H9 (cell line): ENCODE measurements at regions not wholly inside any gene's neighbourhood (a gene's known extent, or its start where the extent isn't known, plus 50 kb on each side); places are given as distances from the start of the nearest gene placed in this dataset.
"Not testable (repeated sequence)": the region's sequence is repeated elsewhere in the genome, so short reads cannot be mapped to it uniquely, and the experiment has no call there.

ENCODE experiments used
- DNase-seq: peaks from one replicate; pipeline ENCODE4 v3.0.0-alpha.2; 2017
- H2AFZ ChIP-seq: one replicate; pipeline ENCODE4 v1.6.1; 2013; ENCODE audit warnings: mild to moderate bottlenecking, low read length, control low read depth, moderate library complexity
- H2AK5ac ChIP-seq: 2 replicates; pipeline ENCODE4 v1.6.1; 2013; ENCODE audit warnings: low read length, control low read depth, mixed read lengths; ENCODE audit not compliant: insufficient read length
- H2BK120ac ChIP-seq: one replicate; pipeline ENCODE4 v1.6.1; 2013; ENCODE audit warnings: low read depth, mild to moderate bottlenecking, low read length, control low read depth, inconsistent platforms; ENCODE audit not compliant: poor library complexity, severe bottlenecking
- H2BK12ac ChIP-seq: 2 replicates; pipeline ENCODE4 v1.6.1; 2013; ENCODE audit warnings: low read length, control low read depth, mixed read lengths, low read depth; ENCODE audit not compliant: insufficient read length
- H2BK15ac ChIP-seq: 2 replicates; pipeline ENCODE4 v1.6.1; 2013; ENCODE audit warnings: low read depth, low read length, control low read depth
- H2BK20ac ChIP-seq: one replicate; pipeline ENCODE4 v1.6.1; 2013; ENCODE audit warnings: low read depth, mild to moderate bottlenecking, low read length, control low read depth, inconsistent platforms; ENCODE audit not compliant: poor library complexity, severe bottlenecking
- H2BK5ac ChIP-seq: 2 replicates; pipeline ENCODE4 v1.6.1; 2013; ENCODE audit warnings: low read length, control low read depth, mixed read lengths; ENCODE audit not compliant: insufficient read length
- H3K14ac ChIP-seq: 2 replicates; pipeline ENCODE4 v1.6.1; 2013; ENCODE audit warnings: low read length, control low read depth; ENCODE audit not compliant: insufficient read depth
- H3K18ac ChIP-seq: 2 replicates; pipeline ENCODE4 v1.6.1; 2013; ENCODE audit warnings: low read depth, mild to moderate bottlenecking, mixed read lengths, low read length, control low read depth; ENCODE audit not compliant: insufficient read length
- H3K23ac ChIP-seq: 2 replicates; pipeline ENCODE4 v1.6.1; 2013; ENCODE audit warnings: low read length, control low read depth, mixed read lengths, low read depth; ENCODE audit not compliant: insufficient read length
- H3K23me2 ChIP-seq: 2 replicates; pipeline ENCODE4 v1.6.1; 2013; ENCODE audit warnings: low read depth, mild to moderate bottlenecking, mixed read lengths, low read length, control low read depth; ENCODE audit not compliant: insufficient read length, poor library complexity, severe bottlenecking
- H3K27ac ChIP-seq: 2 replicates; pipeline ENCODE4 v1.5.1; 2013; ENCODE audit warnings: low read length, control low read depth, mixed read lengths, low read depth; ENCODE audit not compliant: insufficient read length
- H3K27me3 ChIP-seq: 2 replicates; pipeline ENCODE4 v1.6.1; 2013; ENCODE audit warnings: low read length, control low read depth, inconsistent platforms; ENCODE audit not compliant: insufficient read depth
- H3K4ac ChIP-seq: 2 replicates; pipeline ENCODE4 v1.6.1; 2013; ENCODE audit warnings: low read depth, mild to moderate bottlenecking, control low read depth, inconsistent platforms, low read length, moderate library complexity
- H3K4me1 ChIP-seq: 2 replicates; pipeline ENCODE4 v1.6.1; 2013; ENCODE audit warnings: low read length, control low read depth, inconsistent platforms; ENCODE audit not compliant: insufficient read depth
- H3K4me2 ChIP-seq: 2 replicates; pipeline ENCODE4 v1.6.1; 2013; ENCODE audit warnings: low read length, control low read depth, mixed read lengths; ENCODE audit not compliant: insufficient read length, insufficient read depth
- H3K56ac ChIP-seq: 2 replicates; pipeline ENCODE4 v1.6.1; 2013; ENCODE audit warnings: low read depth, mild to moderate bottlenecking, mixed read lengths, low read length, control low read depth; ENCODE audit not compliant: insufficient read length
- H3K79me1 ChIP-seq: 2 replicates; pipeline ENCODE4 v1.6.1; 2013; ENCODE audit warnings: low read depth, mild to moderate bottlenecking, moderate library complexity, low read length, control low read depth, inconsistent platforms; ENCODE audit not compliant: insufficient read depth, poor library complexity, severe bottlenecking
- H3K79me2 ChIP-seq: 2 replicates; pipeline ENCODE4 v1.6.1; 2013; ENCODE audit warnings: low read length, control low read depth, inconsistent platforms; ENCODE audit not compliant: insufficient read depth
- H3K9ac ChIP-seq: 2 replicates; pipeline ENCODE4 v1.6.1; 2013; ENCODE audit warnings: low read length, control low read depth, mixed read lengths; ENCODE audit not compliant: insufficient read length; ENCODE audit errors: extremely low read depth
- H3K9me3 ChIP-seq: one replicate; pipeline ENCODE4 v1.6.1; 2013; ENCODE audit warnings: low read depth, low read length, inconsistent platforms; ENCODE audit not compliant: control insufficient read depth
- H3T11ph ChIP-seq: one replicate; pipeline ENCODE4 v1.6.1; 2013; ENCODE audit warnings: mild to moderate bottlenecking, low read length, control low read depth, inconsistent platforms
- H4K20me1 ChIP-seq: one replicate; pipeline ENCODE4 v1.6.1; 2013; ENCODE audit not compliant: control insufficient read depth, insufficient read length, insufficient read depth
- H4K5ac ChIP-seq: 2 replicates; pipeline ENCODE4 v1.6.1; 2013; ENCODE audit warnings: low read depth, mild to moderate bottlenecking, mixed read lengths, low read length, control low read depth; ENCODE audit not compliant: insufficient read length
- H4K8ac ChIP-seq: replicated peaks from 2 replicates; pipeline ENCODE4 v1.6.1; 2013; ENCODE audit warnings: low read length, control low read depth, mixed read lengths, low read depth; ENCODE audit not compliant: insufficient read length
- H4K91ac ChIP-seq: 2 replicates; pipeline ENCODE4 v1.6.1; 2013; ENCODE audit warnings: low read depth, mild to moderate bottlenecking, moderate library complexity, mixed read lengths, low read length, control low read depth; ENCODE audit not compliant: insufficient read length
- H3K27ac Mint-ChIP-seq, 3 experiments: 2 replicates in 2 of 3; 3 replicates in 1 of 3; pipeline ENCODE4 v1.8.0; 2020 to 2021; ENCODE audit warnings: mixed read lengths in 3 of 3, mild to moderate bottlenecking in 1 of 3, moderate library complexity in 1 of 3
- H3K27me3 Mint-ChIP-seq: 2 replicates; pipeline ENCODE4 v1.8.0; 2021; ENCODE audit warnings: low read depth, mild to moderate bottlenecking, moderate library complexity, mixed read lengths
- H3K36me3 Mint-ChIP-seq, 3 experiments: 2 replicates in 2 of 3; 3 replicates in 1 of 3; pipeline ENCODE4 v1.8.0; 2020 to 2021; ENCODE audit warnings: low read depth in 3 of 3, mixed read lengths in 3 of 3; ENCODE audit not compliant: insufficient read depth in 1 of 3
- H3K4me1 Mint-ChIP-seq, 2 experiments: 2 replicates each; pipeline ENCODE4 v1.8.0; 2020; ENCODE audit warnings: mixed read lengths in 2 of 2
- H3K4me3 Mint-ChIP-seq, 2 experiments: 2 replicates in 1 of 2; 3 replicates in 1 of 2; pipeline ENCODE4 v1.8.0; 2020 to 2021; ENCODE audit warnings: mild to moderate bottlenecking in 2 of 2, mixed read lengths in 2 of 2, moderate library complexity in 1 of 2
- H3K9me3 Mint-ChIP-seq, 2 experiments: 2 replicates in 1 of 2; 3 replicates in 1 of 2; pipeline ENCODE4 v1.8.0; 2020; ENCODE audit warnings: mild to moderate bottlenecking in 2 of 2, mixed read lengths in 2 of 2, moderate library complexity in 1 of 2
- CTCF ChIP-seq: fragments of 200-600 bp; sonication (generic); conservative IDR thresholded peaks from 3 replicates; pipeline ENCODE4 v1.8.0; 2021; ENCODE audit warnings: antibody characterized with exemption, mild to moderate bottlenecking
- WGBS: extraction: QIAGEN DNeasy Blood & Tissue Kit; methylation state at CpG from one replicate; pipeline ENCODE4 v1.1.7; 2013; ENCODE audit warnings: missing lambda C conversion rate, low lambda C conversion rate, mixed read lengths; ENCODE audit not compliant: insufficient read length; ENCODE audit errors: extremely low coverage; 5-methylcytosine and 5-hydroxymethylcytosine counted together

- H2AFZ ChIP-seq, result no peak overlapping the region
- H3K23ac ChIP-seq, result no peak overlapping the region
- H3K27ac ChIP-seq, result no peak overlapping the region
- Mint-ChIP-seq H3K36me3 (peaks cover 0 to 7% (median 2%) of the 10 kb centered on the region in 3 experiments; a peak in 4 of 7 replicates), H3K4me3 (no peak overlapping the region), H3K4me1 (peaks cover 0 to 7% of the 10 kb centered on the region in 2 experiments; a peak in 2 of 4 replicates), H3K9me3 (peaks cover 3% of the 10 kb centered on the region in 2 experiments; a peak in 4 of 5 replicates), H3K27ac (no peak overlapping the region; a peak in 1 of 7 replicates), H3K27me3 (no peaks in the 10 kb centered on the region)
- no peak overlapping the region for H3K4me2 ChIP-seq
- H4K5ac ChIP-seq, result no peak overlapping the region
- no peak overlapping the region for H2BK15ac ChIP-seq
- H2BK12ac ChIP-seq, result no peak overlapping the region
- no peak overlapping the region for H4K91ac ChIP-seq
- no peak overlapping the region for H3K56ac ChIP-seq
- no peak overlapping the region for H3T11ph ChIP-seq
- H4K20me1 ChIP-seq, result no peaks in the 10 kb centered on the region
- WGBS, result no CpG with 5 or more reads among the region's 5 CpGs
- H3K9ac ChIP-seq, result no peak overlapping the region
- no peak overlapping the region for H3K14ac ChIP-seq
- H3K18ac ChIP-seq, result no peak overlapping the region
- no peak overlapping the region for H2AK5ac ChIP-seq
- no peaks in the 10 kb centered on the region for H3K79me1 ChIP-seq
- H3K27me3 ChIP-seq, result no peaks in the 10 kb centered on the region
- H3K9me3 ChIP-seq, result no peaks in the 10 kb centered on the region
- DNase-seq, result no peak
- no peak overlapping the region for H2BK120ac ChIP-seq
- H3K4ac ChIP-seq, result no peak overlapping the region
- H3K79me2 ChIP-seq, result no peaks in the 10 kb centered on the region
- no peaks in the 10 kb centered on the region for H3K4me1 ChIP-seq
- H2BK5ac ChIP-seq, result no peak overlapping the region
- no peak overlapping the region for H4K8ac ChIP-seq
- TF ChIP-seq CTCF, result no peak
- no peaks in the 10 kb centered on the region for H3K23me2 ChIP-seq
- no peak overlapping the region for H2BK20ac ChIP-seq
These were observed 80.0 kb upstream of the COL1A2 start for GRCh38 chr7:94314413-94315410.

- not testable (repeated sequence) for H2AK5ac ChIP-seq, H3K79me1 ChIP-seq, H3K4ac ChIP-seq, H2BK20ac ChIP-seq, H3K23ac ChIP-seq, H3K18ac ChIP-seq, H3K4me1 ChIP-seq, H2AFZ ChIP-seq, H2BK5ac ChIP-seq, H2BK12ac ChIP-seq, H3K14ac ChIP-seq, DNase-seq, H3K56ac ChIP-seq, H3K27me3 Mint-ChIP-seq, H3T11ph ChIP-seq, H3K9ac ChIP-seq, H2BK120ac ChIP-seq, H4K5ac ChIP-seq, H3K4me3 Mint-ChIP-seq, H3K27me3 ChIP-seq, H4K91ac ChIP-seq, H3K23me2 ChIP-seq, H4K20me1 ChIP-seq, H2BK15ac ChIP-seq, H3K4me1 Mint-ChIP-seq, H4K8ac ChIP-seq, H3K4me2 ChIP-seq, H3K27ac ChIP-seq, H3K79me2 ChIP-seq, H3K9me3 ChIP-seq, H3K27ac Mint-ChIP-seq
- H3K9me3 Mint-ChIP-seq, result peaks cover 22 to 24% of the 10 kb centered on the region in 2 experiments
- WGBS, result no CpG with 5 or more reads among the region's 1 CpG
- peaks cover 3 to 27% (median 16%) of the 10 kb centered on the region in 3 experiments for H3K36me3 Mint-ChIP-seq
These were observed 73.6 kb upstream of the COL1A2 start for GRCh38 chr7:94321138-94321537.
